Activated CD4-positive, alpha-beta T cell treated with anti-CD3 and anti-CD28 coated beads for 36 hours (primary cell): ENCODE measurements at regions not wholly inside any gene's neighbourhood (a gene's known extent, or its start where the extent isn't known, plus 50 kb on each side); places are given as distances from the start of the nearest gene placed in this dataset.

ENCODE experiments used
- ATAC-seq: fragments of 200-7000 bp; cut with Tn5 transposase; one replicate; pipeline ENCODE4 v1.10.0; 2021; ENCODE audit warnings: mild to moderate bottlenecking, moderate library complexity
- CTCF ChIA-PET: fragments of 350-600 bp; sonication (Branson Sonifier 250); formaldehyde crosslinking; loops from one replicate; lab custom pipeline; 2021; ENCODE audit warnings: antibody characterized with exemption; lab: Charles Lee
- POLR2A ChIA-PET: fragments of 350-600 bp; sonication (Branson Sonifier 250); formaldehyde crosslinking; loops from one replicate; lab custom pipeline; 2021; ENCODE audit warnings: antibody characterized with exemption, inconsistent platforms; lab: Charles Lee
- DNase-seq: peaks from one replicate; pipeline ENCODE4 v3.0.0-alpha.2; 2020
- H3K27ac Mint-ChIP-seq: one replicate; pipeline ENCODE4 v1.8.0; 2021; ENCODE audit warnings: mixed read lengths
- H3K27me3 Mint-ChIP-seq: one replicate; pipeline ENCODE4 v1.8.0; 2021; ENCODE audit warnings: mixed read lengths
- H3K36me3 Mint-ChIP-seq: one replicate; pipeline ENCODE4 v1.8.0; 2021; ENCODE audit warnings: low read depth, mixed read lengths
- H3K4me1 Mint-ChIP-seq: one replicate; pipeline ENCODE4 v1.8.0; 2021; ENCODE audit warnings: mixed read lengths
- H3K4me3 Mint-ChIP-seq: one replicate; pipeline ENCODE4 v1.8.0; 2021; ENCODE audit warnings: mild to moderate bottlenecking, moderate library complexity, mixed read lengths
- H3K9me3 Mint-ChIP-seq: one replicate; pipeline ENCODE4 v1.8.0; 2021; ENCODE audit warnings: low read depth, mixed read lengths
- intact Hi-C, 2 experiments: fragments of 100-400 bp; cut with DNase I in 1 of 2; cut with micrococcal nuclease in 1 of 2; formaldehyde crosslinking; loops; one replicate each; pipeline versions ENCODE4 v1.14.2 to v1.15.1; 2022 to 2024; cut with DNase I, micrococcal nuclease

- Mint-ChIP-seq H3K9me3 (no peaks in the 10 kb centered on the region), H3K4me3 (no peak overlapping the region), H3K27ac (no peak overlapping the region), H3K4me1 (peaks cover 7% of the 10 kb centered on the region), H3K36me3 (no peaks in the 10 kb centered on the region), H3K27me3 (peaks cover 11% of the 10 kb centered on the region)
- ChIA-PET CTCF (no interaction called here), POLR2A (no interaction called here)
- no peak for DNase-seq
- intact Hi-C loops = no loop called here
- no peak for ATAC-seq
Measured at GRCh38 chr13:109873351-109874123, 87.2 kb upstream of the IRS2 start.

DNA sequence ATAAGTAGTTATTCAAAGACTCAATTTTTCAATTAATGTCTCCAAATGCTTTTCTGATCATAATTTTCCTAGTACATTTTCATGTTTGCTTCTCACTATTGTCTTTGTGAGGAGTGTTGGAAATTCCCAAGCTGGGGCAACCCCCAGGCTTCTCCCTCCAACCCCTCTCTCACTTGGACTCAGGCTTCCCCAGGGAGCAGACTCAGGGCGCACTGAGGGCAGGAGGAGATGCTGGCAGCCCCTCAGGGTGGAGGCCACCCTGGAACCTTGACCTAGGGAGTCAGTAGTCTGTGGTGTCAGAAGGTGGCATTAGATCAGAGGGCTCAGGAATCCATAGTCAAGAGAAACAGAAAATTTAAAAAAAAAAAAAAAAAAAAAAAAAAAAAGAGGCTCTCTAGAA is 86.5 kb upstream of the IRS2 start:
- Mint-ChIP-seq H3K27ac (no peak overlapping the region), H3K27me3 (peaks cover 13% of the 10 kb centered on the region), H3K4me3 (no peak overlapping the region), H3K36me3 (no peaks in the 10 kb centered on the region), H3K9me3 (no peaks in the 10 kb centered on the region), H3K4me1 (peaks cover 7% of the 10 kb centered on the region)
- ChIA-PET POLR2A (no interaction called here), CTCF (no interaction called here)
- ATAC-seq = no peak
- intact Hi-C loops = no loop called here
- no peak for DNase-seq

GRCh38 chr13:109870696-109871370 is 84.5 kb upstream of the IRS2 start:
- peaks cover 7% of the 10 kb centered on the region for H3K4me1 Mint-ChIP-seq
- DNase-seq (no peak), ATAC-seq (no peak)
- intact Hi-C loops = no loop called here
- no peak overlapping the region for H3K27ac Mint-ChIP-seq
- H3K9me3 Mint-ChIP-seq = no peaks in the 10 kb centered on the region
- no peak overlapping the region for H3K4me3 Mint-ChIP-seq
- H3K27me3 Mint-ChIP-seq = peaks cover 20% of the 10 kb centered on the region
- H3K36me3 Mint-ChIP-seq = no peaks in the 10 kb centered on the region
- ChIA-PET CTCF (no interaction called here), POLR2A (no interaction called here)

GRCh38 chr13:109870274-109870673 is 83.9 kb upstream of the IRS2 start:
- ChIA-PET POLR2A (no interaction called here), CTCF (no interaction called here)
- peaks cover 19% of the 10 kb centered on the region for H3K27me3 Mint-ChIP-seq
- ATAC-seq (no peak), DNase-seq (no peak)
- H3K9me3 Mint-ChIP-seq = no peaks in the 10 kb centered on the region
- peaks cover 7% of the 10 kb centered on the region for H3K4me1 Mint-ChIP-seq
- no peak overlapping the region for H3K27ac Mint-ChIP-seq
- H3K36me3 Mint-ChIP-seq = no peaks in the 10 kb centered on the region
- no peak overlapping the region for H3K4me3 Mint-ChIP-seq
- intact Hi-C loops = no loop called here

DNA sequence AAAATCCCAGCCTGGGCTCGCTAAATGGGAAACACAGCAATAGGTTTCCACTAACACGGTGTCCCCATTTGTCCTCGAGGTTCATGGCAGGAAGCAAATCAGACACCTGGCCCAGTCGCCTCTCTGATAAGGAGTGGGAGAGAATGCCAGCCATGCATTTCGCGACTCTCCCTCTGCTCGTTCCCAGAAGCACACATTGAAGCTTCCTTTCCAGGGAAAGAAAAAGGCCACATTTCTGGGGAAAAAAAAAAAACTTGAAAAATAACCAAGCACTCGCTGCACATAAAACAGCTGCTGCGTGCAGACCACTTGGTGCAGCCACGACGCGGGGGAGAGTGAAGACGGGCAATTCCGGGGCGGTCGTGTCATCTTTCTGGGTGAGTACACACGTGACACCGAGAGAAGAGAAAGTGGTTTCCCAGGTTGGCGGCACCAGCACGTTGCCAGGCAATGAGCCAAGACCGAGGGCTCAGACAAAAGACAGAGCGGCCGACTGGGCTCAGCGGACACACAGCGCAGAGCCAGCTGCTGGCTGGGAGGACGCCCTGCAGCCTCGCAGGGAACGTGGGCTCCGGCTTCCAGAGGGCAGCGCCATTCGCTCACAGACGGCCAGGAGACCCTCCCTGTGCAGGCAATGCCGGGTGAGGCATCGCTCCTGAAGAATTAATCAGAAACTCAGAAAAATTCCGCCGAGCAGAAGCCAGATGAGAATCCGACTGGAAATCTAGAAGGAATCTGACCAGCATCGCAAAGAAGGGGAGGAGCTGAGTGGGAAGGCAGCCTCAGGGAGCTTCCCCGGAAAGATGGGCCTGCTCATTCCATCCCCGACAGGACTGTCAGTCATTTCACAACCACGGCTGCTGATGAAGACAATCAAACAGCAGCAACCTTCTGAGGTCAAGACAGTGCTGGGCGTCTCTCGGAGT is 83.2 kb upstream of the IRS2 start:
- H3K27me3 Mint-ChIP-seq = peaks cover 19% of the 10 kb centered on the region

GRCh38 chr13:109868578-109869311 is 82.4 kb upstream of the IRS2 start:
- Mint-ChIP-seq H3K4me1 (peaks cover 7% of the 10 kb centered on the region), H3K4me3 (no peak overlapping the region), H3K27me3 (peaks cover 16% of the 10 kb centered on the region), H3K36me3 (no peaks in the 10 kb centered on the region), H3K9me3 (no peaks in the 10 kb centered on the region), H3K27ac (no peak overlapping the region)
- DNase-seq (no peak), ATAC-seq (no peak)
- intact Hi-C loops = no loop called here
- POLR2A ChIA-PET = no interaction called here
- CTCF ChIA-PET = no interaction called here

More for the DNA sequence above, 83.2 kb upstream of the IRS2 start:
- Mint-ChIP-seq H3K9me3 (no peaks in the 10 kb centered on the region), H3K4me1 (peaks cover 7% of the 10 kb centered on the region), H3K36me3 (no peaks in the 10 kb centered on the region), H3K4me3 (peak overlapping the region; percentile 19), H3K27ac (no peak overlapping the region)
- peak; percentile 66 for DNase-seq
- CTCF ChIA-PET = interaction anchor here (0.5 kb wide), 1 partner anchor 120 kb away, joined by 4 read pairs; no protein-coding TSS in a partner anchor
- POLR2A ChIA-PET = no interaction called here
- intact Hi-C loops = no loop called here
- peak; percentile 90 for ATAC-seq

DNA sequence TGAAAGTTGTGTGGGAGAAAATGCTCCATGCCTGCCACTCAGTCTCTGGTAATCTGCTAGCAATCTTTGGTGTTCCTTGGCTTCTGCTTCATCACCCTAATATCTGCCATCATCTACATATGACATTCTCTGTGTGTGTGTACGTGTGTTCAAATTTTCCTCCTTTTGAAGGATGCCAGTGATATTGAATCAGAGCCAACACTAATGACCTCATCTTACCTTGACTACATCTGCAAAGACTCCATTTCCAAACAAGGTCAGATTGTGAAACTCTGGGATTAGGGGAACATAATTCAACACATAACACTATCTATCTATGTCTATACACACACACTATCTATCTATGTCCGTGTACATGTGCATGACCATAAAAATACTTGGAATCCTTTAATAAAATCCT is 81.4 kb upstream of the IRS2 start:
- peaks cover 17% of the 10 kb centered on the region for H3K27me3 Mint-ChIP-seq
- CTCF ChIA-PET = no interaction called here
- no peaks in the 10 kb centered on the region for H3K36me3 Mint-ChIP-seq
- intact Hi-C loops = no loop called here
- H3K4me3 Mint-ChIP-seq = no peak overlapping the region
- H3K4me1 Mint-ChIP-seq = peaks cover 7% of the 10 kb centered on the region
- no peak overlapping the region for H3K27ac Mint-ChIP-seq
- no peaks in the 10 kb centered on the region for H3K9me3 Mint-ChIP-seq
- POLR2A ChIA-PET = no interaction called here
- DNase-seq = no peak
- no peak for ATAC-seq

DNA sequence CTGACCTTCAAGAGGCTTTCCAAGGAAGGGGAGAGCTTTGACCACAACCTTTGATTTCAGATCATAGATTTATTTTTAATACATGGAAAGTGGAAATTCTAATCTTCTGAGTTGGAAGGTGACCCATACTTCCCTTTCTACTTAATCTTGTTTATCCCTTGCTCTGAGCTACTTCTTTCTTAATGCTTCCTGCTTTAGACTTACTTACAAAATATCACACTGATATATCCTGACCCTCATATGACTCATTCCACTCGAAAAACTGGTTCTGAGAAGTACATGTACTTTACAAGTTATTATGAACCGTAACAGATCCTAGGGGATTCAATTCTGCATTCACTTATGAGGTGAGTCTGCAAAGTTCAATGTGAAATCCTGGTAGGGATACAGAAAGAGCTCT is 76.2 kb upstream of the IRS2 start:
- intact Hi-C loops = no loop called here
- DNase-seq = no peak
- CTCF ChIA-PET = no interaction called here
- Mint-ChIP-seq H3K9me3 (no peaks in the 10 kb centered on the region), H3K4me1 (no peaks in the 10 kb centered on the region), H3K27me3 (peaks cover 36% of the 10 kb centered on the region), H3K27ac (no peak overlapping the region), H3K4me3 (no peak overlapping the region), H3K36me3 (no peaks in the 10 kb centered on the region)
- ATAC-seq = no peak
- POLR2A ChIA-PET = no interaction called here

- no peaks in the 10 kb centered on the region for H3K9me3 Mint-ChIP-seq
- no peaks in the 10 kb centered on the region for H3K36me3 Mint-ChIP-seq
- intact Hi-C loops = no loop called here
- no peaks in the 10 kb centered on the region for H3K4me1 Mint-ChIP-seq
- DNase-seq = no peak
- no peak overlapping the region for H3K4me3 Mint-ChIP-seq
- CTCF ChIA-PET = interaction anchor here (0.8 kb wide), 1 partner anchor 52 kb away, joined by 3 read pairs; no protein-coding TSS in a partner anchor
- peaks cover 42% of the 10 kb centered on the region for H3K27me3 Mint-ChIP-seq
- no peak for ATAC-seq
- no peak overlapping the region for H3K27ac Mint-ChIP-seq
- POLR2A ChIA-PET = interaction anchor here (0.9 kb wide), 1 partner anchor 25 kb away, joined by 4 read pairs; no protein-coding TSS in a partner anchor
Measured at GRCh38 chr13:109859898-109860297, 73.5 kb upstream of the IRS2 start.

DNA sequence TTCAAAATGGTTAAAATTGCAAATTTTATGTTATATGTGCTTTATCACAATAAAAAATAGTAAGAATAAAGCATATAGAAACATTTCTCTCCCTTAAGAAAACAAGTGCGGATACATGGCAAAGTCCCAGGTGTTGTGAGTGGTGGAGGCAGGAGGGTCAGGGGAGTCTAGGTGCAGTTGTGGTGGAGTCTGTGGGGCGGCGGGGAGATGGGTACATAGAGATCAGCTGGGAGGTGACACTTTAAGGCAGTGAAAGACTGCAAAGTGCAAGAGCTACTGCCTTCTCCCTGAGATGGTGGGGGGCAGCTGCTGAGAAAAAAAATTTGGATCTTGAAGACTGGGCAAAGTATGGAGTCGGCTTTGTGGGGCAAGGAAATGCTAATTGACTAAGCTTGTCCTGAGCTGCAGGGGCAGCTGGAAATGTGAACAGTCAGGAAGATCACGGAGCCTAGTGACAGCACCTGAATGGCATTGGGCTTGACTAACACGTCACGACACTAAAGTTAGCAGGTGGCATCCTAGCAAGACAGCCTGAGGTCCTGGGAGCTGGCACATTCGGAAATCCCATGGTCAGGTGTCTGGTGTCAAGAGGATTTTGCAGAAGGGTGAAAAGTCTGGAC is 72.9 kb upstream of the IRS2 start:
- ATAC-seq = no peak
- no peaks in the 10 kb centered on the region for H3K9me3 Mint-ChIP-seq
- no peaks in the 10 kb centered on the region for H3K36me3 Mint-ChIP-seq

More for the DNA sequence above, 72.9 kb upstream of the IRS2 start:
- intact Hi-C loops = no loop called here
- ChIA-PET CTCF (interaction anchor here (0.8 kb wide), 1 partner anchor 51 kb away, joined by 3 read pairs; no protein-coding TSS in a partner anchor), POLR2A (no interaction called here)
- DNase-seq = no peak
- H3K27me3 Mint-ChIP-seq = peaks cover 46% of the 10 kb centered on the region
- H3K4me3 Mint-ChIP-seq = no peak overlapping the region
- H3K4me1 Mint-ChIP-seq = no peaks in the 10 kb centered on the region
- no peak overlapping the region for H3K27ac Mint-ChIP-seq
